ENCODE measurements at regions not wholly inside any gene's neighbourhood (a gene's known extent, or its start where the extent isn't known, plus 50 kb on each side); places are given as distances from the start of the nearest gene placed in this dataset.

DNA sequence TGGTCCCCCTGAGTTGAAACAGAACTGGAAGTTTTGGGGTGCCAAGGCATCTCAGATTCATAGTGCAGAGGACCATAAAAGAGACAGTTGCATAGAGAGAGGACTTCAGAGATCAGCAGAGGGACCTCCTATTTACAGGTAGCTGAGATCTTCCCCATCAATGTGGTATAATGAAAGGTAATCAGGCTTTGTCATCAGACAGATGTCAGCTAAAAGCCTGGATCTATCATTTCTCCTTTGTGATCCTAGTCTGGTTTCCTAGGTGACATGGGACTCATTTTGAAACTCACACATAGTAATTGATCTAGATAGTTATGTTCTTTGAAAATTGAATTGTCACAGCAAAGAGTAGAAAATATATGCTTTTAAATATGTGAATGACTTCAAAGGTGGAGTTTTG lies 443.5 kb upstream of the MAP2 start:
- TF ChIP-seq, protein P1, sequence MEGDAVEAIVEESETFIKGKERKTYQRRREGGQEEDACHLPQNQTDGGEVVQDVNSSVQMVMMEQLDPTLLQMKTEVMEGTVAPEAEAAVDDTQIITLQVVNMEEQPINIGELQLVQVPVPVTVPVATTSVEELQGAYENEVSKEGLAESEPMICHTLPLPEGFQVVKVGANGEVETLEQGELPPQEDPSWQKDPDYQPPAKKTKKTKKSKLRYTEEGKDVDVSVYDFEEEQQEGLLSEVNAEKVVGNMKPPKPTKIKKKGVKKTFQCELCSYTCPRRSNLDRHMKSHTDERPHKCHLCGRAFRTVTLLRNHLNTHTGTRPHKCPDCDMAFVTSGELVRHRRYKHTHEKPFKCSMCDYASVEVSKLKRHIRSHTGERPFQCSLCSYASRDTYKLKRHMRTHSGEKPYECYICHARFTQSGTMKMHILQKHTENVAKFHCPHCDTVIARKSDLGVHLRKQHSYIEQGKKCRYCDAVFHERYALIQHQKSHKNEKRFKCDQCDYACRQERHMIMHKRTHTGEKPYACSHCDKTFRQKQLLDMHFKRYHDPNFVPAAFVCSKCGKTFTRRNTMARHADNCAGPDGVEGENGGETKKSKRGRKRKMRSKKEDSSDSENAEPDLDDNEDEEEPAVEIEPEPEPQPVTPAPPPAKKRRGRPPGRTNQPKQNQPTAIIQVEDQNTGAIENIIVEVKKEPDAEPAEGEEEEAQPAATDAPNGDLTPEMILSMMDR (IDR thresholded peaks at IDR 0.05; ENCODE audit: insufficient read depth, low read length) = no peak
- DNase-seq (ENCODE audit: low read depth) = no peak
- no peak overlapping the region for H3K4me3 ChIP-seq (ENCODE audit: low read depth, low read length)

- TF ChIP-seq, protein P1 (IDR thresholded peaks at IDR 0.05; ENCODE audit: insufficient read depth, low read length) = no peak
- DNase-seq (ENCODE audit: low read depth) = no peak
- H3K4me3 ChIP-seq (ENCODE audit: low read depth, low read length) = no peak overlapping the region
Observed at GRCh38 chr2:208982831-208983230, 441.0 kb upstream of the MAP2 start.

- TF ChIP-seq, protein P1 (IDR thresholded peaks at IDR 0.05; ENCODE audit: insufficient read depth, low read length) = no peak
- no peak for DNase-seq (ENCODE audit: low read depth)
- H3K4me3 ChIP-seq (ENCODE audit: low read depth, low read length) = no peak overlapping the region
Observed at GRCh38 chr2:208983486-208983885, 440.4 kb upstream of the MAP2 start.

- H3K4me3 ChIP-seq (ENCODE audit: low read depth, low read length) = no peak overlapping the region
- no peak for DNase-seq (ENCODE audit: low read depth)
Observed at GRCh38 chr2:208984376-208985090, 439.3 kb upstream of the MAP2 start.

DNA sequence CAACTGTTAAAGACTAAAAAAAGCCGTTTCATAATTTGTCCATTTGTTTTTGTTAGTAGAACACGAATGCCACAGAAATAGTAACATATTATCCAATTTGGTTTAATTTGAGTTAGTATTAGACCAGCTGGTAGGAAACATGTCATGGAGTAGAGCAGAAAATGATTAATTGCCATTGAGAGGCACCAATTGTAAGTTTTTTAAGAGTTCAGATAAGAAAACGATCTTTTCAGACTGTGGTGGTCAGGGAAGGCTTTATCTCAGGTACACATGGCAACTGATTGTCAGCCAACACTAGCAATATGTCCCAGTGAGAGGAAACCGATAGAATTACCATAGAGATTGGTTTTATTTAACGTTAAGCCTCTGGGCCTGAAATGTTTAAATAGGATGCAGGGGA lies 438.2 kb upstream of the MAP2 start:
- DNase-seq (ENCODE audit: low read depth) = no peak
- TF ChIP-seq, protein P1 (IDR thresholded peaks at IDR 0.05; ENCODE audit: insufficient read depth, low read length) = no peak
- no peak overlapping the region for H3K4me3 ChIP-seq (ENCODE audit: low read depth, low read length)

More at GRCh38 chr2:208984376-208985090, 439.3 kb upstream of the MAP2 start:
- TF ChIP-seq, protein P1 (IDR thresholded peaks at IDR 0.05; ENCODE audit: insufficient read depth, low read length) = no peak

DNA sequence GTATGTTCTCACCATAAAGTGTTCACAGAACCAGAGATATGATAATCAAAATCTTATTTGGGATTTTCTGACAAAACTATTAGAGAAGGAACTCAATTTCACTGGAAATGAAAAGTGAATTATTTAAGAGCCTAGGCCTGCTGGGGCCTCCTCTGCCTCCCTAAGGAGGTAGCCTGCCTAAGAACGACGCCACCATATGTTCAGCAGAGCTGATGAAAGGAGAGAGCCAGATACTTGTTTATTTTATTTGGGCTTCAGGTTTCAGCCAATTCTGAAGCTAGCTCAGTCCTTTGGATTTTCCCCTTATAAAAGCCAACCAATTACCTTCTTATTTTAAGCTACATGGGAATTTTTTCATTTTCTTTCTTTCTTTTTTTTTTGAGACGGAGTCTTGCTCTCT lies 433.1 kb upstream of the MAP2 start:
- TF ChIP-seq, protein P1 (IDR thresholded peaks at IDR 0.05; ENCODE audit: insufficient read depth, low read length) = no peak
- DNase-seq (ENCODE audit: low read depth) = no peak
- H3K4me3 ChIP-seq (ENCODE audit: low read depth, low read length) = no peak overlapping the region

DNA sequence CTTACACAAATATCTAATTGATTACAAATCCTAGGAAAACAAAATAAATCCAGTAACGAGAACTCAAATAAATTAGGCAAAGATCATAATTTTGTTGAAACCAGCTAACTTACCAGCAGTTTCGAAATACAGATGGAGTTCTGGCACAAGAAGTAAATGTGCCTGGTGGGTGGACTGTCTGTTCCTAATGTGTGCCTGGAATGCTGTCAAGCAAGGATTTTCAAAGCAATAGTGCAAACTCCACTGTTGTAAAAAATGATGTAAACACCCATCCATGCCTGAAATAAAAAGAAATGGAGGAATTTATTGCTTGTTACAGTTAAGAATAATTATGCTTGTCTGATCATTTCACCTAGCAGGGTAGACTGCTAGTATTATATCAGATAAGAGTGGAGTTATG lies 423.9 kb upstream of the MAP2 start:
- DNase-seq (ENCODE audit: low read depth) = no peak
- TF ChIP-seq, protein P1 (IDR thresholded peaks at IDR 0.05; ENCODE audit: insufficient read depth, low read length) = no peak

More for the DNA sequence above, 423.9 kb upstream of the MAP2 start:
- H3K4me3 ChIP-seq (ENCODE audit: low read depth, low read length) = no peak overlapping the region

Measured in fibroblast of the aortic adventitia (primary cell).